KOPT-K1 (cell line): ENCODE measurements at regions not wholly inside any gene's neighbourhood (a gene's known extent, or its start where the extent isn't known, plus 50 kb on each side); places are given as distances from the start of the nearest gene placed in this dataset.

Experiments
- H3K27ac ChIP-seq: fragments of 200-600 bp; sonication (generic); 2 replicates; pipeline ENCODE4 v1.5.1; 2016; ENCODE audit warnings: antibody characterized with exemption, mild to moderate bottlenecking, low read depth, low read length; ENCODE audit not compliant: poor library complexity, severe bottlenecking
- H3K36me3 ChIP-seq: fragments of 200-600 bp; sonication (generic); 2 replicates; pipeline ENCODE4 v1.5.1; 2017; ENCODE audit warnings: antibody characterized with exemption, mild to moderate bottlenecking, low read length, moderate library complexity; ENCODE audit not compliant: insufficient read depth
- H3K9me3 ChIP-seq: fragments of 200-600 bp; sonication (generic); 2 replicates; pipeline ENCODE4 v1.5.1; 2017; ENCODE audit warnings: antibody characterized with exemption, low read length, mild to moderate bottlenecking; ENCODE audit not compliant: insufficient read depth, poor library complexity, severe bottlenecking

GRCh38 chr5:61730866-61731265 lies 398.8 kb downstream of the ZSWIM6 start:
- Histone ChIP-seq H3K27ac (no peak overlapping the region), H3K36me3 (no peaks in the 10 kb centered on the region), H3K9me3 (no peaks in the 10 kb centered on the region)

GRCh38 chr5:61731267-61731945 lies 399.3 kb downstream of the ZSWIM6 start:
- no peaks in the 10 kb centered on the region for H3K9me3 ChIP-seq
- H3K27ac ChIP-seq = no peak overlapping the region
- H3K36me3 ChIP-seq = no peaks in the 10 kb centered on the region

GRCh38 chr5:61731946-61732314 lies 399.9 kb downstream of the ZSWIM6 start:
- Histone ChIP-seq H3K36me3 (no peaks in the 10 kb centered on the region), H3K27ac (no peak overlapping the region), H3K9me3 (no peaks in the 10 kb centered on the region)

- Histone ChIP-seq H3K36me3 (no peaks in the 10 kb centered on the region), H3K9me3 (no peaks in the 10 kb centered on the region), H3K27ac (no peak overlapping the region)
Observed at GRCh38 chr5:61732369-61732768, 400.3 kb downstream of the ZSWIM6 start.

- Histone ChIP-seq H3K27ac (no peak overlapping the region), H3K36me3 (no peaks in the 10 kb centered on the region), H3K9me3 (no peaks in the 10 kb centered on the region)
Observed at GRCh38 chr5:61732796-61733195, 400.7 kb downstream of the ZSWIM6 start.

- H3K27ac ChIP-seq = no peak overlapping the region
- no peaks in the 10 kb centered on the region for H3K36me3 ChIP-seq
- no peaks in the 10 kb centered on the region for H3K9me3 ChIP-seq
Observed at GRCh38 chr5:61734001-61734400, 401.9 kb downstream of the ZSWIM6 start.

GRCh38 chr5:61734966-61735365 lies 402.9 kb downstream of the ZSWIM6 start:
- Histone ChIP-seq H3K27ac (no peak overlapping the region), H3K9me3 (no peaks in the 10 kb centered on the region), H3K36me3 (no peaks in the 10 kb centered on the region)

- Histone ChIP-seq H3K36me3 (no peaks in the 10 kb centered on the region), H3K9me3 (no peaks in the 10 kb centered on the region), H3K27ac (no peak overlapping the region)
Observed at GRCh38 chr5:61735531-61735930, 403.5 kb downstream of the ZSWIM6 start.

GRCh38 chr5:61735995-61736394 lies 403.9 kb downstream of the ZSWIM6 start:
- H3K27ac ChIP-seq = no peak overlapping the region
- no peaks in the 10 kb centered on the region for H3K9me3 ChIP-seq
- no peaks in the 10 kb centered on the region for H3K36me3 ChIP-seq

GRCh38 chr5:61737301-61737963 lies 405.4 kb downstream of the ZSWIM6 start:
- H3K27ac ChIP-seq = no peak overlapping the region
- no peaks in the 10 kb centered on the region for H3K9me3 ChIP-seq

GRCh38 chr5:61737964-61738340 lies 405.9 kb downstream of the ZSWIM6 start:
- Histone ChIP-seq H3K9me3 (no peaks in the 10 kb centered on the region), H3K36me3 (no peaks in the 10 kb centered on the region), H3K27ac (no peak overlapping the region)

More at GRCh38 chr5:61737301-61737963, 405.4 kb downstream of the ZSWIM6 start:
- H3K36me3 ChIP-seq = no peaks in the 10 kb centered on the region

- no peaks in the 10 kb centered on the region for H3K9me3 ChIP-seq
- no peak overlapping the region for H3K27ac ChIP-seq
- H3K36me3 ChIP-seq = no peaks in the 10 kb centered on the region
Observed at GRCh38 chr5:61738446-61738845, 406.4 kb downstream of the ZSWIM6 start.

- H3K27ac ChIP-seq = no peak overlapping the region
- no peaks in the 10 kb centered on the region for H3K36me3 ChIP-seq
- no peaks in the 10 kb centered on the region for H3K9me3 ChIP-seq
Observed at GRCh38 chr5:61744690-61745619, 412.9 kb downstream of the ZSWIM6 start.

- H3K27ac ChIP-seq = no peak overlapping the region
- no peaks in the 10 kb centered on the region for H3K36me3 ChIP-seq
- no peaks in the 10 kb centered on the region for H3K9me3 ChIP-seq
Observed at GRCh38 chr5:61746831-61747575, 414.9 kb downstream of the ZSWIM6 start.

GRCh38 chr5:61748121-61748520 lies 416.1 kb downstream of the ZSWIM6 start:
- Histone ChIP-seq H3K9me3 (no peaks in the 10 kb centered on the region), H3K36me3 (no peaks in the 10 kb centered on the region), H3K27ac (no peak overlapping the region)
